Effector memory CD8-positive, alpha-beta T cell (primary cell): ENCODE measurements at regions not wholly inside any gene's neighbourhood (a gene's known extent, or its start where the extent isn't known, plus 50 kb on each side); places are given as distances from the start of the nearest gene placed in this dataset.
"Not testable (repeated sequence)": the region's sequence is repeated elsewhere in the genome, so short reads cannot be mapped to it uniquely, and the experiment has no call there.

Source experiments
- ATAC-seq: fragments of 150-1000 bp; cut with Tn5 transposase; replicated peaks from 2 replicates; pipeline ENCODE4 v1.10.0; 2021; ENCODE audit warnings: mild to moderate bottlenecking, moderate library complexity
- DNase-seq, 3 experiments: peaks; one replicate each; pipeline ENCODE4 v3.0.0; 2021
- H3K27ac Mint-ChIP-seq, 2 donors: one replicate each; pipeline ENCODE4 v1.8.0; 2022; ENCODE audit warnings: mild to moderate bottlenecking in 2 of 2, mixed read lengths in 2 of 2, moderate library complexity in 2 of 2
- H3K27me3 Mint-ChIP-seq, 2 donors: one replicate each; pipeline ENCODE4 v1.8.0; 2022; ENCODE audit warnings: mixed read lengths in 2 of 2
- H3K36me3 Mint-ChIP-seq: one replicate; pipeline ENCODE4 v1.8.0; 2022; ENCODE audit warnings: mild to moderate bottlenecking, moderate library complexity, mixed read lengths; ENCODE audit not compliant: insufficient read depth
- H3K4me1 Mint-ChIP-seq, 2 donors: one replicate each; pipeline ENCODE4 v1.8.0; 2022; ENCODE audit warnings: low read depth in 2 of 2, mixed read lengths in 2 of 2
- H3K4me3 Mint-ChIP-seq, 2 donors: one replicate each; pipeline ENCODE4 v1.8.0; 2022; ENCODE audit warnings: mild to moderate bottlenecking in 2 of 2, mixed read lengths in 2 of 2, moderate library complexity in 2 of 2
- H3K9me3 Mint-ChIP-seq, 2 donors: one replicate each; pipeline ENCODE4 v1.8.0; 2022; ENCODE audit warnings: mixed read lengths in 2 of 2

DNA sequence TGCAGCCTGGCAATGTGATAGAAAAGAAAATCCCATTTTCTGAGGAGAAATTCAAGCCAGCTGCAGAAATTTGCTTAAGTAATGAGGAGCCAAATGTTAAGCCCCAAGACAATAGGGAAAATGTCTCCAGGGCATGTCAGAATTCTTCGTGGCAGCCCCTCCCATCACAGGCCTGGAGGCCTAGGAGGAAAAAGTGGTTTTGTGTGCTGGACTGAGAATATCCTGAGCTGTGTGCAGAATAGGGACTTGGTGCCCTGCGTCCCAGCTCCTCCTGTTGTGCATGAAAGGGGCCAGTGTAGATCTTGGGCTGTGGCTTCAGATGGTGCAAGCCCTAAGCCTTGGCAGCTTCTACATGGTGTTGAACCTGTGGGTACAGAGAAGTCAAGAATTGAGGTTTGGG lies 948.3 kb downstream of the METTL15 start:
- not testable (repeated sequence) for H3K36me3 Mint-ChIP-seq, H3K27ac Mint-ChIP-seq, ATAC-seq, H3K4me1 Mint-ChIP-seq, H3K27me3 Mint-ChIP-seq, H3K4me3 Mint-ChIP-seq, DNase-seq
- H3K9me3 Mint-ChIP-seq: peaks cover 6 to 23% of the 10 kb centered on the region in 2 donors

DNA sequence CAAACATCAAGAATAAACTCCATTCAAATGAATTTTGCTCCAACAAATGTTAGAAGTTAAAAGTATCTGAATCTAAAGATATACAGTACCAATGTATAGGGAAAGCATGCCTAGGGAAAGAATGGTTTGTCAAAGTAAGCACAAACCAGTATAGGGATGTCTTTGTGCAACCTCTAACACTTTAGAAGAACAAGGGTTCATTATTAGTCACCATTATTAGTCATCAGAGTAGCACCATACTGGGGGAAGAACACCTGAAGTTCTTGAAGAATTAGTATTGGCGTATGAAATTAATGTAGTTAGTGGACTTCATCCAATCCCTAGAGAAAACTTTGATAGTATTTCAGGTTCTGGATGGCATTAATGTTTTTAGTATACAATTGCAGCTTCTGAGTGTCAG lies 943.7 kb downstream of the METTL15 start:
- Mint-ChIP-seq H3K27ac (no peak overlapping the region), H3K4me3 (no peak overlapping the region)
- DNase-seq: no peak

DNA sequence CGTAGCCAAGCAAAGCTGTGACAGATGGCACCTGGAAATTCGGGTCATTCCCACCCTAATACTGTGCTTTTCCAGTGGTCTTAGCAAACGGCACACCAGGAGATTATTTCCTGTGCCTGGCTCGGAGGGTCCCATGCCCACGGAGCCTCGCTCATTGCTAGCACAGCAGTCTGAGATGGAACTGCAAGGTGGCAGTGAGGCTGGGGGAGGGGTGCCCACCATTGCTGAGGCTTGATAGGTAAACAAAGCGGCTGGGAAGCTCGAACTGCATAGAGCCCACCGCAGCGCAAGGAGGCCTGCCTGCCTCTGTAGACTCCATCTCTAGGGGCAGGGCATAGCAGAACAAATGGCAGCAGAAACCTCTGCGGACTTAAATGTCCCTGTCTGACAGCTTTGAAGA lies 942.8 kb downstream of the METTL15 start:
- not testable (repeated sequence) for H3K9me3 Mint-ChIP-seq, ATAC-seq, H3K36me3 Mint-ChIP-seq, H3K27ac Mint-ChIP-seq, H3K4me3 Mint-ChIP-seq, H3K4me1 Mint-ChIP-seq, H3K27me3 Mint-ChIP-seq, DNase-seq

More for the DNA sequence above, 943.7 kb downstream of the METTL15 start:
- H3K27me3 Mint-ChIP-seq: no peaks in the 10 kb centered on the region
- H3K36me3 Mint-ChIP-seq: no peaks in the 10 kb centered on the region
- no peaks in the 10 kb centered on the region for H3K4me1 Mint-ChIP-seq
- peaks cover 7% of the 10 kb centered on the region in 2 donors for H3K9me3 Mint-ChIP-seq
- ATAC-seq: no peak

DNA sequence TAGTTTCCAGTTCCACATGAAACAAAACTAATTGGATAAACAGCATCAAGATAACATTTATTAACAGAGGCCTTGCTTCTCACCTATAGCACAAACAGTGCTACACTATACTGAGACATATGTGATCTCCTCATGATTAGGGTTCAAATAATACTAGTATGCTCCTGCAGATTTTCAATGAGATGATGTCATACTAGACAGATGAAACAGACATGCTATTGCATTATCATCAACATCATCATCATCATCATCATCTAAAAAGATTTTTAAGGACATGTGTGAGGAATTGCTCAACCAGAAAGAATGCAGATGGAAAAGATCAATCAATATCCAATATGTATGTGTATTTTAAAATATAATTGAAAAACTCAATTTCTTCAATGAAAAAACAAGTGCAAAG lies 932.3 kb downstream of the METTL15 start:
- Mint-ChIP-seq H3K4me3 (no peak overlapping the region), H3K27me3 (no peaks in the 10 kb centered on the region), H3K9me3 (peaks cover 13 to 16% of the 10 kb centered on the region in 2 donors), H3K36me3 (no peaks in the 10 kb centered on the region), H3K4me1 (no peaks in the 10 kb centered on the region), H3K27ac (no peak overlapping the region)
- ATAC-seq (no peak), DNase-seq (no peak)

DNA sequence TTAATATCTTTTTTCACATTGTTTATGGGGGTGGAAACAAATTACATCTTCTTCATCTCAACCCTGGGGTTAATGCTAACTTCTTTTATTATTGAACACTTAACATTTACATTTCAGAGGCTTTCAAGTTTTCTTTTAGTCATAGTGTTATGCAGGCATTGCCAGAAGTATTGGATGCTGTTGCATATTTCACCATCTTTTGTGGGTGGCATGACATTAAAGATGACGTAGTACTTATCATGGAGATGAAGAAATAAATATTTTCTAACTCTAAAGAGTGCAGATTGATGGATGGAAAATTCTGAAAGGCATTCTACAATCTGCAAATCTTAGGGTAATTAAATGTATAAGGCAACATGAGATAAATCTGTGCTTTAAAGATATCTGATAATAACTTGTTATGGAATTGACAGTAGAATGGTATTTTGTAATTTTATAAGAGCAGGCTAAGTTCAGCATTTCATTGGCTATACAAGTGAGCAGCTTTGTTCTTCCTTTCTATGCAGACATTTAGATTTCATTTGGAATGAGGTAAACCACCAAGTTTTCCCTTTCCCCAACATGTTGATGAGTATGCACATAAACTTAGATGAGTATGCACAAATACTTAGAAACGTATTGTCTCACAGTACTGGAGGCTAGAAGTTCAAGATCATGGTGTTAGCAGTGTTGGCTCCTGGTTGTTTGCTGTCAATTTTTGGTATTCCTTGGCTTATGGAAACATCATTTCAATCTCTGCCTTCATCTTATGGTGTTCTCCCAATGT lies 924.4 kb downstream of the METTL15 start:
- H3K4me3 Mint-ChIP-seq: no peak overlapping the region
- no peaks in the 10 kb centered on the region for H3K27me3 Mint-ChIP-seq
- no peaks in the 10 kb centered on the region for H3K4me1 Mint-ChIP-seq
- no peaks in the 10 kb centered on the region for H3K36me3 Mint-ChIP-seq
- ATAC-seq: no peak
- DNase-seq: no peak
- no peak overlapping the region for H3K27ac Mint-ChIP-seq
- H3K9me3 Mint-ChIP-seq: peaks cover 0 to 9% of the 10 kb centered on the region in 2 donors

DNA sequence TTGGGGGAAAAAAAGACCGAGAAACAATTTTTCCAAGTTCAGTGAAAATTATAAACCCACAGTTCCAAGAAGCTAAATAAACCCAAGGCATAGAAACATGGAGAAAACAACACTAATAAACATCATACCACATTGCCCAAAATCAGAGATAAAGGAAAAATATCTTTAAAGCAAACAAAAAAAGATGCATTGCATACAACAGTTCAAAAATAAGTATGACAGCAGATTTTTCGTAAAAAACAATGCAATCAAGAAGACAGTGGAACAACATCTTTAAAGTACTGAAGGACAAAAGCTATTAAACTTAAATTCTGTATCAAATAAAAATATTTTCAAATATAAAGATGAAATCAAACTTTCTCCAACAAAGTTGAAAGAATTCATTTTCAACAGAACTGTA lies 921.3 kb downstream of the METTL15 start:
- Mint-ChIP-seq H3K36me3 (no peaks in the 10 kb centered on the region), H3K27ac (no peak overlapping the region), H3K27me3 (no peaks in the 10 kb centered on the region), H3K4me1 (no peaks in the 10 kb centered on the region), H3K9me3 (peaks cover 0 to 13% of the 10 kb centered on the region in 2 donors), H3K4me3 (no peak overlapping the region)
- no peak for ATAC-seq
- no peak for DNase-seq

DNA sequence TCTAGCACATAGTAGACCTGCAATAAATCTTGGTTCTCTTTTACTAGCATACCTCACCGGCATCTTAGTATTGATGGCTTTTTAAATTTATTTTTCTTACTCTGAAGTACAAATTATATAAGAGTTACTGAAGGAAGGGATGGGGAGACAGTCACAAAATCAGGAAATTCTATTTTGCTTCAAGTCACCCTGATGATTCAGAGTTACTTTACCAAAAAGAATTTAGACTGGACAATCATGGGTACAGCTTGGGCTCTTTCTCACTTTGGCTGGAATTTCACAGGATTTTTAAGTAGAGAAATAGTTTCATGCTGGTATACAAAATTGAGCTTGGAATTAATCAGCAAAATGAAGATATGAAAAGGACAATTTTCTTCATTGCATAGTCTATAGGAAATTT lies 919.2 kb downstream of the METTL15 start:
- Mint-ChIP-seq H3K27me3 (no peaks in the 10 kb centered on the region), H3K4me1 (no peaks in the 10 kb centered on the region), H3K27ac (no peak overlapping the region), H3K4me3 (no peak overlapping the region), H3K9me3 (peaks cover 0 to 13% of the 10 kb centered on the region in 2 donors), H3K36me3 (no peaks in the 10 kb centered on the region)
- DNase-seq (no peak), ATAC-seq (no peak)

DNA sequence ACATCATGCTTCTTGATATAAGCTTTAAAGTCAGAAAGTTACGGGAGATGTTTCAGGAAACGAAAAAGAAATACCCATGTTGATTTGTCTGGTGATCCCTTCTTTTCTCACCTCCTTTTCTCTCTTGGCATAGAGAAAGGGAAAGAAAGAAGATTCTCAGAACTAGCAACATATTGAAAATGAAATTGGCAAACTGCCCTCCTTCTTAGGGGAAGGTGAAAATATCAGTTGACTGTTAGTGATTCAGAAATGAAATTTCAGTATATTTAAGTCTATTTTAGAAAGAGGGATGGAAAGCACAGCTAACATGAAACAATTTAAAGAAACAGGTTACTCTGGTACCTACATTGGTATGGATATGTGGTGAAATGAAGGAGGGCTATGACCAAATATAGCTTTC lies 918.1 kb downstream of the METTL15 start:
- Mint-ChIP-seq H3K4me3 (no peak overlapping the region), H3K36me3 (no peaks in the 10 kb centered on the region), H3K9me3 (peaks cover 0 to 13% of the 10 kb centered on the region in 2 donors), H3K27me3 (no peaks in the 10 kb centered on the region), H3K4me1 (no peaks in the 10 kb centered on the region), H3K27ac (no peak overlapping the region)
- DNase-seq (no peak), ATAC-seq (no peak)

DNA sequence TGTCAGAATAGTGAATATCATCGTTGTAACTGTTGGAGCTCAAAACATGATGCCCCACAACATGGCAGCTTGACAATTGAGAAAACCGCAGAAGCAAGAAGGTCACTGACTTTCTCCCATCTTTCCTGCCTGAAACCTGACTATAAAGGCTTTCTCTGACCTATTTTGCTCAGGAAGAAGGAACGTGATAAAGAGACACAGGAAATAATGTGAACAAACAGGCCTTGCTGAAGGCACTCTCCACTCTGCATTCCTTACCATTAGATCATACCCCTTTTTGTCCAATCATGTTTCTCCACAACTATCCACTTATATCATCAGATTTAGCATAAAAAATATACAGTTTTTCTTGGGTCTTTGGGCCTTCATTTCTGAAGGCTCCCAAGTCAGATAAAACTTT lies 916.8 kb downstream of the METTL15 start:
- Mint-ChIP-seq H3K4me1 (no peaks in the 10 kb centered on the region), H3K4me3 (no peak overlapping the region), H3K36me3 (no peaks in the 10 kb centered on the region), H3K9me3 (peaks cover 0 to 13% of the 10 kb centered on the region in 2 donors), H3K27me3 (no peaks in the 10 kb centered on the region), H3K27ac (no peak overlapping the region)
- ATAC-seq (no peak), DNase-seq (no peak)

DNA sequence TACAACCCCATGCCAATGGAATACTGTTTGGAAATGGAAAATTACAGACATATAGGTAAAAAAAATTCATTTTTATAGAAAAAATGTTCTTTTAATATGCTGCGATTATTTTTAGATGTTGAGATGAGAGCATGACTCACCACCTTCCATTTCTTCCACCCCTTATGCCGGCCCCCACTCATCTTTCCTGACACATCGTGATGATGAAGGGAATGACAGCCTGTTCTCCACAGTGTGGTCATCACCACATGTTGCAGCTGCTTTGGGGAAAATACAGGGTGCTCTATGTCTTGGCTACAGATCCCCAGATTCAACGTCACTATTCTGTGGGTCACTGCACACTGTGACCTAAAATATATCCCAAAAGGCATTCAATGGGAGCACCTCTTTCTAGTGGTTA lies 916.2 kb downstream of the METTL15 start:
- Mint-ChIP-seq H3K4me1 (no peaks in the 10 kb centered on the region), H3K27me3 (no peaks in the 10 kb centered on the region), H3K9me3 (peaks cover 0 to 13% of the 10 kb centered on the region in 2 donors), H3K4me3 (no peak overlapping the region), H3K27ac (no peak overlapping the region), H3K36me3 (no peaks in the 10 kb centered on the region)
- ATAC-seq (no peak), DNase-seq (no peak)

DNA sequence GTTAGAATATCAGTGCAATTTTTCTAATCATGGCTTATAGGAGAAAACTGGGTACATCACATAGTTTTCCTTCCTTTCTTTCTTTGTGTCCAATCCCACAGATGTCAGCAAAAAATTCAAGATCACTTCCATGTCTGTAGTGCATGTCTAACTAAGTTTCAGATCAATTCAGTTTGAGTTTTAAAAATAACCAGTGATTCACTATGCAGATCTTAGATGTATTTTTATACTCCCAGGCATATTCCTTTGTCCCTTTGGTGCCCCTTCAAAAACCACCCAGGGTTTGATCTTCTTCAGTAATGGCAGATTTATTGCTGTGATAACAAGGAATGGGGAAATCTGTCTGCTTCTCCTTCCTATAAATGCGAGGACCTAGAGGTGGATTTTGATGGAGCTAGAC lies 915.6 kb downstream of the METTL15 start:
- ATAC-seq: no peak
- Mint-ChIP-seq H3K4me1 (no peaks in the 10 kb centered on the region), H3K27me3 (no peaks in the 10 kb centered on the region), H3K27ac (no peak overlapping the region), H3K4me3 (no peak overlapping the region), H3K9me3 (peaks cover 0 to 11% of the 10 kb centered on the region in 2 donors), H3K36me3 (no peaks in the 10 kb centered on the region)
- DNase-seq: no peak

DNA sequence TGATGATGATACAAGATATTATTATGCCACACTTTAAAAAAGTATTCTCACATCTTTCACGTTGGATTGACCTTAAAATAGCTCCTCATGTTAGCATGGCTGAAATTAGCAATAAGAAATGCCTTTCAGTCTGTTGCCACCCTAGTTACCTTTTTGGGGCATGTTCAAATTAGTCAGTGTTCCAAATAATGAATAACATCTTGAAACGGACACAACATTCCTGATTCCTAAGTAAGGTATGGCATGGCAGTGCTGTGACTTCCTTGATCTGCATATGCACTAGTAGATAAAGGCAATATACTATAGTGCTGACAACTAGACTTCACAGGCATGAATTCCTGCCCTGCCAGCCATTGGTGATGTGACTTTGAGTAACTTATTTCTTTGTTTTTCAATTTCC lies 914.5 kb downstream of the METTL15 start:
- ATAC-seq (no peak), DNase-seq (no peak)
- no peaks in the 10 kb centered on the region for H3K36me3 Mint-ChIP-seq
- no peak overlapping the region for H3K4me3 Mint-ChIP-seq
- H3K4me1 Mint-ChIP-seq: no peaks in the 10 kb centered on the region
- H3K27me3 Mint-ChIP-seq: no peaks in the 10 kb centered on the region
- H3K9me3 Mint-ChIP-seq: peaks cover 0 to 7% of the 10 kb centered on the region in 2 donors
- no peak overlapping the region for H3K27ac Mint-ChIP-seq

DNA sequence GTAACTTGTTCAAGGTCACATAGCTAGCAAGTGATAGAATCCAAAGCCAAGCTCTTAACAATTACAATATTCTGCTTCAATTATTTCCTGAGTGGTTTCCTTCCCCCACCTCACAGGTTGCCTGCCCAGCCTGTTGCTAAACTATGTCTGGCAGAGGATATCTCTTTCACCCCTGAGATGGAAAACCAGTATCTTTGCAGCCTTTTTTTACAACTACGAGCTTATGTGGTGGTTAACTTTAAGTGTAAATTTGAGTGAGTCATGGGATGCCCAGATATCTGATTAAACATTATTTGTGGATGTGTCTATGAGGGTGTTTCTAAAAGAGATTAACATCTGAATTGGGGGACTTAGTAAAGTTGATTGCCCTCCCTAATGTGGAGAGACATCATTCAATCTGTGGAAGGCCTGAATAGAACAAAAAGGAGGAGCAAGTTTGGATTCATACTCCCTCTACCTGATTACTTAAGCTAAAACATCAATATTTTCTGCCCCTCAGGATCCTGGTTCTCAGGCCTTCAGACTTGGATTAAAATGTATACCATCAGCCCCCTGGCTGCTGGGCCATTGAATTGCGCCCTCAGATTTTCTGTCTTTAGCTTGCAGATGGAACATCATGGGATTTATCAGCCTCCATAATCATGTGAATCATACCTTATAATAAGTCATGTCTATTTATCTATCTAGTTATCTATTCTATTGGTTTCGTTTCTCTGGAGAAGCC lies 911.9 kb downstream of the METTL15 start:
- Mint-ChIP-seq H3K27ac (peak overlapping the region in 1 of 2 donors; percentile 70), H3K4me1 (no peaks in the 10 kb centered on the region), H3K4me3 (no peak overlapping the region), H3K36me3 (no peaks in the 10 kb centered on the region), H3K27me3 (no peaks in the 10 kb centered on the region), H3K9me3 (peaks cover 0 to 3% of the 10 kb centered on the region in 2 donors)
- ATAC-seq (no peak), DNase-seq (no peak)

DNA sequence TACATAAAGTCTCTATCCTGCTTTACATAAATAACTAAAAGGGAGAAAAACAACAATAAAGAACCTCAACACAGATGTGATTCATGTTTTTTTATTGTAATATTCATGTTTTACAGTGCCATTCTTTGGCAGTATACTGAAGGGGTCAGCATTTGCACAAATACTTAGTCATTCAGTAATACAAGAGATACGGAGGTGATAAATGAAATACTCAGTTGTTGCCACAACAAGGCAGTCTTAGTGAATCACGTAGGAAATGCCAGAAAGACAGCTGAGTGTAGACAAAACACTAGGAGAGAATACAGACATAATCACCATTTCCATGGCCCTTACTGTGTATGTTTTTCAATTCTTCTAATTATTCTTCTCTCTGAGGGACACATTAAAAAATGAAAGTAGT lies 910.4 kb downstream of the METTL15 start:
- Mint-ChIP-seq H3K4me3 (no peak overlapping the region), H3K9me3 (no peaks in the 10 kb centered on the region), H3K36me3 (no peaks in the 10 kb centered on the region), H3K4me1 (no peaks in the 10 kb centered on the region), H3K27ac (no peak overlapping the region), H3K27me3 (no peaks in the 10 kb centered on the region)
- DNase-seq: no peak
- no peak for ATAC-seq
